GM23248 (cell line): ENCODE measurements at regions not wholly inside any gene's neighbourhood (a gene's known extent, or its start where the extent isn't known, plus 50 kb on each side); places are given as distances from the start of the nearest gene placed in this dataset.
A peak's percentile ranks its signal among the peaks of the same experiment; 100 is the strongest.

Experiments
- DNase-seq: peaks from one replicate; pipeline ENCODE4 v3.0.0-alpha.2; 2015
- H2AFZ ChIP-seq: fragments of 200-600 bp; sonication (generic); 2 replicates; pipeline ENCODE4 v1.6.1; 2016; ENCODE audit warnings: antibody characterized with exemption
- H3F3A ChIP-seq: fragments of 200-600 bp; sonication (generic); 2 replicates; pipeline ENCODE4 v1.6.1; 2016; ENCODE audit warnings: mild to moderate bottlenecking, antibody characterized with exemption, mixed run types; ENCODE audit not compliant: insufficient read depth
- H3K27ac ChIP-seq: fragments of 200-600 bp; sonication (generic); 2 replicates; pipeline ENCODE4 v1.5.1; 2016; ENCODE audit warnings: mild to moderate bottlenecking
- H3K27me3 ChIP-seq: fragments of 200-600 bp; sonication (generic); replicated peaks from 2 replicates; pipeline ENCODE4 v1.6.1; 2016; ENCODE audit warnings: mild to moderate bottlenecking; ENCODE audit not compliant: insufficient read depth
- H3K36me3 ChIP-seq: fragments of 200-600 bp; sonication (generic); 2 replicates; pipeline ENCODE4 v1.6.1; 2016; ENCODE audit warnings: low read depth, mild to moderate bottlenecking
- H3K4me1 ChIP-seq: fragments of 200-600 bp; sonication (generic); 2 replicates; pipeline ENCODE4 v1.6.1; 2016; ENCODE audit warnings: mild to moderate bottlenecking; ENCODE audit not compliant: insufficient read depth
- H3K4me2 ChIP-seq: fragments of 200-600 bp; sonication (generic); one replicate; pipeline ENCODE4 v1.6.1; 2016; ENCODE audit warnings: mild to moderate bottlenecking; ENCODE audit not compliant: unreplicated experiment
- H3K4me3 ChIP-seq: fragments of 200-600 bp; sonication (generic); 2 replicates; pipeline ENCODE4 v1.5.1; 2016; ENCODE audit warnings: mild to moderate bottlenecking
- H3K79me2 ChIP-seq: fragments of 200-600 bp; sonication (generic); 2 replicates; pipeline ENCODE4 v1.6.1; 2016; ENCODE audit warnings: mild to moderate bottlenecking; ENCODE audit not compliant: insufficient read depth
- H3K9ac ChIP-seq: fragments of 200-600 bp; sonication (generic); 2 replicates; pipeline ENCODE4 v1.6.1; 2016; ENCODE audit warnings: mild to moderate bottlenecking
- H3K9me2 ChIP-seq: fragments of 200-600 bp; sonication (generic); 2 replicates; pipeline ENCODE4 v1.6.1; 2016; ENCODE audit warnings: mixed run types, mild to moderate bottlenecking, moderate library complexity; ENCODE audit not compliant: insufficient read depth
- H3K9me3 ChIP-seq: fragments of 200-600 bp; sonication (generic); one replicate; pipeline ENCODE4 v1.6.1; 2017; ENCODE audit warnings: low read depth
- H4K20me1 ChIP-seq: fragments of 200-600 bp; sonication (generic); 2 replicates; pipeline ENCODE4 v1.6.0; 2016; ENCODE audit not compliant: insufficient read depth
- EZH2 ChIP-seq: fragments of 200-600 bp; sonication (generic); IDR thresholded peaks from 2 replicates; pipeline ENCODE4 v1.6.1; 2018; ENCODE audit warnings: antibody characterized with exemption, mild to moderate bottlenecking; ENCODE audit not compliant: insufficient read depth, poor library complexity, severe bottlenecking
- EZH2phosphoT487 ChIP-seq: fragments of 200-600 bp; sonication (generic); IDR thresholded peaks from 2 replicates; pipeline ENCODE4 v1.6.1; 2018; ENCODE audit warnings: antibody characterized with exemption, moderate library complexity, mild to moderate bottlenecking, low read depth; ENCODE audit not compliant: insufficient read depth
- WGBS, 2 experiments: methylation state at CpG; one replicate each; pipeline ENCODE4 v1.1.6; 2015 to 2017; ENCODE audit warnings: low lambda C conversion rate in 2 of 2, low coverage in 1 of 2; ENCODE audit errors: missing lambda C conversion rate in 2 of 2; 5-methylcytosine and 5-hydroxymethylcytosine counted together
- in situ Hi-C: fragments of 300-500 bp; cut with MboI; formaldehyde crosslinking; loops from 2 replicates; pipeline ENCODE4 v1.15.0; 2020

GRCh38 chr12:90181216-90181615 lies 472.6 kb upstream of the ATP2B1 start:
- in situ Hi-C loops: no loop called here

DNA sequence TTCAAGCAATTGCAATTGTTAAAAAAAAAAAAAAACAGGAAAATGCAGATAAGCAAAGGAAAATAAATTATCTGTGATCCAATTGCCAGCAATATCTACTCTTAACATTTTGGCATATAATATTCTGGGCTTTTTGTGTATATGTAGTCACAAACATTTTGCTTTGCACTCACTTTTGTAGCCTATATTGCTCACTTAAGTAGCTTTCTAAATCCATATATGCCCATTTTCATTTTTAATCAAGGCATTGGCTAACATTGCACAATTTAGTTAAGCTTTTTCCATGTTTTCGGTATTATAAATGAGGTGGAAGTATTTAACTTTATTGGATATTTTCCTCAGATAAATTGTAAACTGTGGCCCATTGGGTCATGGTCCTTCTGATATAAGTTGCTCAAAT lies 466.3 kb upstream of the ATP2B1 start:
- no peak overlapping the region for H2AFZ ChIP-seq
- H3K36me3 ChIP-seq: no peaks in the 10 kb centered on the region
- no peaks in the 10 kb centered on the region for H3K4me1 ChIP-seq
- H3K27ac ChIP-seq: no peak overlapping the region
- H3K79me2 ChIP-seq: no peaks in the 10 kb centered on the region
- 90 to 93% methylated on average over 1 of the region's 1 CpG for WGBS, 2 experiments
- no peaks in the 10 kb centered on the region for H3F3A ChIP-seq
- TF ChIP-seq EZH2phosphoT487 (no peak), EZH2 (no peak)
- no peak for DNase-seq
- H3K9me3 ChIP-seq: no peaks in the 10 kb centered on the region
- H4K20me1 ChIP-seq: no peaks in the 10 kb centered on the region
- no peak overlapping the region for H3K4me3 ChIP-seq
- no peak overlapping the region for H3K4me2 ChIP-seq
- no peaks in the 10 kb centered on the region for H3K9me2 ChIP-seq
- no peaks in the 10 kb centered on the region for H3K27me3 ChIP-seq
- H3K9ac ChIP-seq: no peak overlapping the region
- in situ Hi-C loops: no loop called here

More at GRCh38 chr12:90181216-90181615, 472.6 kb upstream of the ATP2B1 start:
- no peak overlapping the region for H3K4me3 ChIP-seq
- no peaks in the 10 kb centered on the region for H3F3A ChIP-seq
- WGBS, 2 experiments: 69 to 80% methylated on average over 3 of the region's 3 CpGs
- H3K9me3 ChIP-seq: no peaks in the 10 kb centered on the region
- H3K79me2 ChIP-seq: no peaks in the 10 kb centered on the region
- H3K9me2 ChIP-seq: no peaks in the 10 kb centered on the region
- DNase-seq: no peak
- H4K20me1 ChIP-seq: no peaks in the 10 kb centered on the region
- H3K27me3 ChIP-seq: no peaks in the 10 kb centered on the region
- no peak overlapping the region for H3K27ac ChIP-seq
- H2AFZ ChIP-seq: no peak overlapping the region
- no peak overlapping the region for H3K4me2 ChIP-seq
- no peaks in the 10 kb centered on the region for H3K36me3 ChIP-seq
- H3K9ac ChIP-seq: no peak overlapping the region
- TF ChIP-seq EZH2: no peak
- no peak for TF ChIP-seq EZH2phosphoT487
- no peaks in the 10 kb centered on the region for H3K4me1 ChIP-seq

DNA sequence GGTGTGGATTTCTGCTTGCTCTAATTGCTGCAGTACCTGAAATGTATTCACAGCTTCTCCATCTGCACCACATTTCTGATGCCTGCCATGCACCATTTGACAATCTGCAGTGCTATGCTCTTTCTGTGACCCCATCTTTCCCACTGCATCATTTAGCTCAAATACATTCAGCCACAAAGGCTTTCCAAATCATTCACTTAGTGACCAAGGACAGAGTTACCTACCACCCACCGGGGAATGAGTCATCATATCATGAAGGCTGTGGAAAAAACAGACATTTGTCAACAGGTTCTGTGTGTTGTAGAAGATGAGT lies 465.5 kb upstream of the ATP2B1 start:
- no peaks in the 10 kb centered on the region for H3K36me3 ChIP-seq
- no peak overlapping the region for H3K4me2 ChIP-seq
- no peaks in the 10 kb centered on the region for H3F3A ChIP-seq
- H4K20me1 ChIP-seq: no peaks in the 10 kb centered on the region
- no peaks in the 10 kb centered on the region for H3K4me1 ChIP-seq
- H2AFZ ChIP-seq: no peak overlapping the region
- peak; percentile 10 for DNase-seq
- H3K79me2 ChIP-seq: no peaks in the 10 kb centered on the region
- TF ChIP-seq EZH2 (no peak), EZH2phosphoT487 (no peak)
- H3K27me3 ChIP-seq: no peaks in the 10 kb centered on the region
- H3K4me3 ChIP-seq: no peak overlapping the region
- 0 to 9% methylated on average over 1 of the region's 1 CpG for whole genome bisulfite sequencing, 2 experiments
- no peaks in the 10 kb centered on the region for H3K9me3 ChIP-seq
- H3K9ac ChIP-seq: no peak overlapping the region
- no peak overlapping the region for H3K27ac ChIP-seq
- in situ Hi-C loops: no loop called here
- no peaks in the 10 kb centered on the region for H3K9me2 ChIP-seq

GRCh38 chr12:90173499-90174197 lies 465.0 kb upstream of the ATP2B1 start:
- Histone ChIP-seq H3F3A (no peaks in the 10 kb centered on the region), H3K9ac (no peak overlapping the region), H3K79me2 (no peaks in the 10 kb centered on the region), H3K4me2 (no peak overlapping the region), H3K9me3 (no peaks in the 10 kb centered on the region), H3K36me3 (no peaks in the 10 kb centered on the region), H2AFZ (no peak overlapping the region), H3K27me3 (no peaks in the 10 kb centered on the region), H3K27ac (no peak overlapping the region), H4K20me1 (no peaks in the 10 kb centered on the region), H3K4me1 (no peaks in the 10 kb centered on the region), H3K9me2 (no peaks in the 10 kb centered on the region), H3K4me3 (no peak overlapping the region)
- 61 to 64% methylated on average over 2 of the region's 2 CpGs for WGBS, 2 experiments
- no peak for TF ChIP-seq EZH2phosphoT487
- no peak for TF ChIP-seq EZH2
- in situ Hi-C loops: no loop called here
- no peak for DNase-seq

- H3K36me3 ChIP-seq: no peaks in the 10 kb centered on the region
- no peaks in the 10 kb centered on the region for H3K9me2 ChIP-seq
- DNase-seq: no peak
- in situ Hi-C loops: no loop called here
- no peak overlapping the region for H2AFZ ChIP-seq
- H3K27ac ChIP-seq: no peak overlapping the region
- H3K4me2 ChIP-seq: no peak overlapping the region
- 29 to 33% methylated on average over 3 of the region's 3 CpGs for WGBS, 2 experiments
- H3K4me3 ChIP-seq: no peak overlapping the region
- TF ChIP-seq EZH2 (no peak), EZH2phosphoT487 (no peak)
- no peaks in the 10 kb centered on the region for H3F3A ChIP-seq
- no peaks in the 10 kb centered on the region for H4K20me1 ChIP-seq
- no peaks in the 10 kb centered on the region for H3K27me3 ChIP-seq
- H3K4me1 ChIP-seq: no peaks in the 10 kb centered on the region
- no peaks in the 10 kb centered on the region for H3K9me3 ChIP-seq
- H3K79me2 ChIP-seq: no peaks in the 10 kb centered on the region
- H3K9ac ChIP-seq: no peak overlapping the region
Observed at GRCh38 chr12:90172524-90172923, 463.9 kb upstream of the ATP2B1 start.
